Mucosa of descending colon (tissue), 3 donors: ENCODE measurements at regions not wholly inside any gene's neighbourhood (a gene's known extent, or its start where the extent isn't known, plus 50 kb on each side); places are given as distances from the start of the nearest gene placed in this dataset.

Experiments used
- ATAC-seq: fragments of 200-7000 bp; cut with Tn5 transposase; one replicate; pipeline ENCODE4 v1.9.1; 2020; ENCODE audit warnings: mild to moderate bottlenecking, moderate library complexity
- DNase-seq, 3 donors: peaks; one replicate each; pipeline ENCODE4 v3.0.0-alpha.2; 2020
- H3K36me3 ChIP-seq: fragments of 200-600 bp; one replicate; pipeline ENCODE4 v1.8.0; 2021; ENCODE audit warnings: low read depth, mild to moderate bottlenecking
- H3K4me1 ChIP-seq: fragments of 200-600 bp; one replicate; pipeline ENCODE4 v1.8.0; 2021; ENCODE audit warnings: low read depth, mild to moderate bottlenecking
- H3K4me3 ChIP-seq: fragments of 200-600 bp; one replicate; pipeline ENCODE4 v1.8.0; 2021; ENCODE audit warnings: mild to moderate bottlenecking
- H3K9me3 ChIP-seq: fragments of 200-600 bp; one replicate; pipeline ENCODE4 v1.8.0; 2021; ENCODE audit warnings: mild to moderate bottlenecking
- intact Hi-C, 2 donors: fragments of 100-400 bp; cut with DNase I in 1 of 2; cut with micrococcal nuclease in 1 of 2; formaldehyde crosslinking; loops; one replicate each; pipeline versions ENCODE4 v1.11.0 to v1.11.1; 2022; cut with DNase I, micrococcal nuclease
- TF ChIP-seq, protein P1 (sequence below): fragments of 200-600 bp; IDR thresholded peaks from one replicate; pipeline ENCODE4 v1.8.0; 2022; ENCODE audit warnings: antibody characterized with exemption, mild to moderate bottlenecking
- donor health status: DM: no; HTN: no; CAD: no; lungs with moderate emphysema.
- donor health status: DM: no; HTN: no; CAD: no.
- donor health status: DM: no; HTN: yes; CAD: no.

DNA sequence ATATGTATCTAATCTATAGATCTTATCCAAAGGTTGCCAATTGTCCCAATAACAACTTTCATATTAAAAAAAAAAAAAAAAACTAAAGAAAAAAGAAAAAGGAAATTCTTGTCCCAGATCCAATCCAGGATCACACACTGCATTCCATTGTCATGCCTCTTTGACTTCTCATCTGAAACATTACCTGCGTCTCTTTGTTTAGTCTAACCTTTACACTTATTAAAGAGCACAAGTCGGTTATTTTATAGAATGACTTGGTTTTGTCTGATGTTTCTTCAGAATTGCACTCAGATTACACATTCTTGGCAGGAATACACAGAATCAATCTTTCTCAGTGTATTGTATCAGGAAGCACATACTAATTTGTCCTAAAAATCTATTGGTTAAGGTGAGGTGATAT, 392.5 kb upstream of the KLHL29 start:
- Histone ChIP-seq H3K4me3 (no peak overlapping the region), H3K9me3 (no peaks in the 10 kb centered on the region), H3K4me1 (no peaks in the 10 kb centered on the region), H3K36me3 (no peaks in the 10 kb centered on the region)
- ATAC-seq: no peak
- intact Hi-C loops: no loop called here
- no peak for DNase-seq
- TF ChIP-seq, protein P1, sequence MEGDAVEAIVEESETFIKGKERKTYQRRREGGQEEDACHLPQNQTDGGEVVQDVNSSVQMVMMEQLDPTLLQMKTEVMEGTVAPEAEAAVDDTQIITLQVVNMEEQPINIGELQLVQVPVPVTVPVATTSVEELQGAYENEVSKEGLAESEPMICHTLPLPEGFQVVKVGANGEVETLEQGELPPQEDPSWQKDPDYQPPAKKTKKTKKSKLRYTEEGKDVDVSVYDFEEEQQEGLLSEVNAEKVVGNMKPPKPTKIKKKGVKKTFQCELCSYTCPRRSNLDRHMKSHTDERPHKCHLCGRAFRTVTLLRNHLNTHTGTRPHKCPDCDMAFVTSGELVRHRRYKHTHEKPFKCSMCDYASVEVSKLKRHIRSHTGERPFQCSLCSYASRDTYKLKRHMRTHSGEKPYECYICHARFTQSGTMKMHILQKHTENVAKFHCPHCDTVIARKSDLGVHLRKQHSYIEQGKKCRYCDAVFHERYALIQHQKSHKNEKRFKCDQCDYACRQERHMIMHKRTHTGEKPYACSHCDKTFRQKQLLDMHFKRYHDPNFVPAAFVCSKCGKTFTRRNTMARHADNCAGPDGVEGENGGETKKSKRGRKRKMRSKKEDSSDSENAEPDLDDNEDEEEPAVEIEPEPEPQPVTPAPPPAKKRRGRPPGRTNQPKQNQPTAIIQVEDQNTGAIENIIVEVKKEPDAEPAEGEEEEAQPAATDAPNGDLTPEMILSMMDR: no peak

DNA sequence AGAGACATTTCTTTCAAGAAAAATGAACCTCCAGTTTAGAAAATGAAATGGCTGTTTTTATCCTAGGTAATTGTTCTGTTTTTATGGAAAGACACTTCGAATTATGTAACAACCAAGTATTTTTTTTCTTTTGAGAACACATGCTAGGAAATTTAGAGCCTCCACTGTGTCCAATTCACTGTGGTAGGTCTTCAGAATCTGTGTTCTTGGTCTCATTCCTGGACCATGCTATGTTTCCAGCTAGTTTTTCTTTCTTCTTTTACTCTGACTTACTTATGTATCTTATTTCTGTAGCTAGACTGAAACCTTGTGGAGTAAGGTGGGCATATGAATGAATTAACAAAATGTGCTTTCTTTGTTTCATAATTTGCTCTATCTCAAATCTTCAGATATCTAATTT, 391.7 kb upstream of the KLHL29 start:
- DNase-seq (no peak), ATAC-seq (no peak)
- no peaks in the 10 kb centered on the region for H3K36me3 ChIP-seq
- intact Hi-C loops: no loop called here
- no peak overlapping the region for H3K4me3 ChIP-seq
- no peaks in the 10 kb centered on the region for H3K9me3 ChIP-seq
- TF ChIP-seq, protein P1: no peak
- H3K4me1 ChIP-seq: no peaks in the 10 kb centered on the region

DNA sequence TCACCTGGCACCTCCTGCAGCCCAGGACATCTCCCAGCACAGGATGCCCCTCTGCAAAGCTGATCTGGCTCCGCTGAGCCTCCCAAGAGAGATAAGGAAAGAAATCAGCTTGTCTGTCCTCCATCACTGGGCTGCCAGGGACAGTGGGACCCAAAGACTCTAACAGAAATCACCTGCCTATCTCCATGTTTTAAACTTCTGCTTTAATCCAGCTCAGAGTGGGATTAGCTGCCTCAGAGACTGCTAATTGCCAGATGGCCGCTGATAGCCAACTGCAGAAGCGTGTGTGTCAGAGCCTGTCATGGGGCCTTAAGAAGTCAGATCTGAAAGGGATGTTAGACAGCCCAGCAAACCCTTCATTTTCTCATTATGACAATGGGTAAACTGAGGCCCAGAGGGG, 389.4 kb upstream of the KLHL29 start:
- DNase-seq (no peak), ATAC-seq (no peak)
- Histone ChIP-seq H3K4me3 (no peak overlapping the region), H3K36me3 (no peaks in the 10 kb centered on the region), H3K9me3 (no peaks in the 10 kb centered on the region), H3K4me1 (no peaks in the 10 kb centered on the region)
- TF ChIP-seq, protein P1: no peak
- intact Hi-C loops: no loop called here

DNA sequence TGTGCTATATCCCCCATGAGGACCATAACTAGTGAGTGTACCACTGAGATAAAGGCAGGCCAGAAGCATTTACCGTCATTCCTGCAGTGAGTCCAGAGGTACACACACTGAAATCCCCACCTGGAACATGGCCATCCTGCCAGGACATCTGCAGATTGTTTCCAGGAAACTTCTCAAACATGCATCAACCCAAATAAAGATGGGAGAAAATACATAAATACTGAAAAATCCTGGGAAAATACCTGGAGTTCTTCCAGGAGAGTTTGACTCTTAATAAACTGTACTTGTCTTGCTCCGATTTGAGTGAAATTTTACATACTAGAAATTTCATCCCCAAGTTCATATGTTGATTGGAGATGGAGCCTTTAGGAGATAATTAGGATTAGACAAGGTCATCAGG, 388.1 kb upstream of the KLHL29 start:
- no peaks in the 10 kb centered on the region for H3K9me3 ChIP-seq
- H3K4me3 ChIP-seq: no peak overlapping the region
- TF ChIP-seq, protein P1: no peak
- intact Hi-C loops: no loop called here
- H3K4me1 ChIP-seq: no peaks in the 10 kb centered on the region
- DNase-seq (no peak), ATAC-seq (no peak)
- no peaks in the 10 kb centered on the region for H3K36me3 ChIP-seq

DNA sequence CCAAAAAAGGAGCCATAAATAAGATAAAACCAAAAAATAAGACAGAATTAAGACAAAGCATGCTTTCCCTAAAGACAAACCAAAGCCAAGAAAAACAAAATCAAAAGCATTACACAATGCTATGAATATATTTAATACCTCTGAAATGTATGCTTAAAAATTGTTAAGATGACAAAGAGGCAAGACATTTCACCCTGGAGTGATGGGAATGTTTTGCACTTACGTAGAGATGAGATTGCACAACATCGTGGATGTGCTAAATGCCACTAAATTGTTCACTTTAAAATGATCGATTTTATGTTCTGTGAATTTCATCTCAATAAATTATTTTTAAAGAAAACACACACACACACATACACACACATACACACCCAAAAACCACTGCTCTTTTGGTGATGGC, 386.6 kb upstream of the KLHL29 start:
- ATAC-seq: no peak
- no peaks in the 10 kb centered on the region for H3K36me3 ChIP-seq
- no peak overlapping the region for H3K4me3 ChIP-seq
- intact Hi-C loops: no loop called here
- no peaks in the 10 kb centered on the region for H3K4me1 ChIP-seq
- no peak for DNase-seq
- no peaks in the 10 kb centered on the region for H3K9me3 ChIP-seq
- TF ChIP-seq, protein P1: no peak

DNA sequence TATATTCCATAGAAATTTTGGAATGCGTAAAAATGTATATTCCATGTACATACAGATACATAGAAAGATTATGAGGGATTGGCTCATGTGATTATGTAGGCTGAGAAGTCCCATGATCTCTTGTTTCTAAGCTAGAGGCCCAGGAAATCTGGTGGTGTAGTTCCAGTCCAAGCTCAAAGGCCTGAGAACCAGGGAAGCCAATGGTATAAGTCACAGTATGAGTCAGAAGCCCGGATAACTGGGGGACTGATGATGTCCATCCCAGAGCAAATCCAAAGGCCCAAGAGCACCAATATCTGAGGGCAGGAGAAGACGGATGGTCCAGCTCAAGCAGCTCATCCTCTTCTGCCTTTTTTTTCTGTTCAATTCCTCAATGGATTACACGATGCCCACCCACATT, 385.0 kb upstream of the KLHL29 start:
- no peak overlapping the region for H3K4me3 ChIP-seq
- ATAC-seq (no peak), DNase-seq (no peak)
- TF ChIP-seq, protein P1: no peak
- intact Hi-C loops: no loop called here
- no peaks in the 10 kb centered on the region for H3K9me3 ChIP-seq
- no peaks in the 10 kb centered on the region for H3K4me1 ChIP-seq
- H3K36me3 ChIP-seq: no peaks in the 10 kb centered on the region
